ENCODE measurements at regions not wholly inside any gene's neighbourhood (a gene's known extent, or its start where the extent isn't known, plus 50 kb on each side); places are given as distances from the start of the nearest gene placed in this dataset.

DNA sequence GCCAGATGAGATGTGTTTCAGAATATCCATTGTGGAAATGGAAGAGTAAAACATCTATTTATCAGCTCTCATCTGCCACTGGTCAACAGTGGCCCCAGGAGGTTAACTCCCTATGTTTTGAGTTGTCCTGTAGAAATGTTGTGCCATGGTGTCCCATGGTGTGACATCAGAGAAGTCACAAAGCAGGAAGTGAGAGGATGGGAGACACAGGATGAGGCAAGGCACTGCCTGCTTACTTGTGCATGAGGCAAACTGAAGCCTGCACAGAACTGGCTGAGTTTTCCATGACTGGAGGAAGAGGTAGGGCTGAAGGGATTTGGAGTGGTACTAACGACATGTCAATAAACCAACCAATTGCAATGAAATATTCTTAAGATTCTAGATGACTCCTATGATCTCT is 131.5 kb upstream of the ZNF644 start:
- Histone ChIP-seq H3K27ac (ENCODE audit: low read depth, low read length) (no peak overlapping the region), H3K9me2 (replicated peaks; ENCODE audit: control insufficient read depth, low read length) (no peaks in the 10 kb centered on the region), H3K27me3 (ENCODE audit: control insufficient read depth, low read length) (peaks cover 3% of the 10 kb centered on the region; the same call in 1 of the 2 replicates), H3K9me3 (ENCODE audit: control insufficient read depth, insufficient read depth, low read length) (no peaks in the 10 kb centered on the region), H4K20me1 (ENCODE audit: control insufficient read depth, insufficient read depth, low read depth, low read length) (no peaks in the 10 kb centered on the region), H3K36me3 (ENCODE audit: control insufficient read depth, low read length) (no peaks in the 10 kb centered on the region), H3K4me3 (ENCODE audit: low read length) (no peak overlapping the region), H3K79me2 (ENCODE audit: control insufficient read depth, low read length) (no peaks in the 10 kb centered on the region), H3F3A (ENCODE audit: control insufficient read depth, insufficient read depth) (no peaks in the 10 kb centered on the region), H3K4me1 (ENCODE audit: control insufficient read depth, low read length) (no peaks in the 10 kb centered on the region), H3K4me2 (ENCODE audit: low read length) (no peak overlapping the region)
- no peak for TF ChIP-seq EZH2phosphoT487 (IDR thresholded peaks at IDR 0.05; ENCODE audit: borderline replicate concordance, low read length)
- TF ChIP-seq, protein P1, sequence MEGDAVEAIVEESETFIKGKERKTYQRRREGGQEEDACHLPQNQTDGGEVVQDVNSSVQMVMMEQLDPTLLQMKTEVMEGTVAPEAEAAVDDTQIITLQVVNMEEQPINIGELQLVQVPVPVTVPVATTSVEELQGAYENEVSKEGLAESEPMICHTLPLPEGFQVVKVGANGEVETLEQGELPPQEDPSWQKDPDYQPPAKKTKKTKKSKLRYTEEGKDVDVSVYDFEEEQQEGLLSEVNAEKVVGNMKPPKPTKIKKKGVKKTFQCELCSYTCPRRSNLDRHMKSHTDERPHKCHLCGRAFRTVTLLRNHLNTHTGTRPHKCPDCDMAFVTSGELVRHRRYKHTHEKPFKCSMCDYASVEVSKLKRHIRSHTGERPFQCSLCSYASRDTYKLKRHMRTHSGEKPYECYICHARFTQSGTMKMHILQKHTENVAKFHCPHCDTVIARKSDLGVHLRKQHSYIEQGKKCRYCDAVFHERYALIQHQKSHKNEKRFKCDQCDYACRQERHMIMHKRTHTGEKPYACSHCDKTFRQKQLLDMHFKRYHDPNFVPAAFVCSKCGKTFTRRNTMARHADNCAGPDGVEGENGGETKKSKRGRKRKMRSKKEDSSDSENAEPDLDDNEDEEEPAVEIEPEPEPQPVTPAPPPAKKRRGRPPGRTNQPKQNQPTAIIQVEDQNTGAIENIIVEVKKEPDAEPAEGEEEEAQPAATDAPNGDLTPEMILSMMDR (IDR thresholded peaks at IDR 0.05; ENCODE audit: low read depth, low read length, poor library complexity, severe bottlenecking), result no peak

DNA sequence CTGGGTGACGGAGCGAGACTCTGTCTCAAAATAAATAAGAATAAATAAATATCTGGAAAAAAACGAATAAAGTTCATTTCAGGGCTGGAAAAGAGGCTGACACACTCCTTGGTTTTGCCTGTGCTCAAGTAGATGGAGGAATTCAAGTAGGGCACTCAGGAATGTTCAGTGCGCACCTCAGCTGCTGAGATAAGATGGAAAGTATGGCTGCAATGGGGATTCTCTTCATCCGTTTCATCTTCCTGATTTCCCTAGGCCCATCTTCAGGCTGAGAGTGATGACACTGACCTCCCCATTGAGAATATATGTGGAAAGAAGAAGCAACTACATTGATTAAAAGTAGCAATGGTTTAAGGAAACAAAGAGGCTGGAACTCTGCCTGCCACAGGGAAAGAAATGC is 130.5 kb upstream of the ZNF644 start:
- H3K27me3 ChIP-seq (ENCODE audit: control insufficient read depth, low read length), result peaks cover 3% of the 10 kb centered on the region; the same call in 1 of the 2 replicates
- no peak for TF ChIP-seq EZH2phosphoT487 (IDR thresholded peaks at IDR 0.05; ENCODE audit: borderline replicate concordance, low read length)
- TF ChIP-seq, protein P1 (IDR thresholded peaks at IDR 0.05; ENCODE audit: low read depth, low read length, poor library complexity, severe bottlenecking), result no peak
- no peaks in the 10 kb centered on the region for H3K4me1 ChIP-seq (ENCODE audit: control insufficient read depth, low read length)

DNA sequence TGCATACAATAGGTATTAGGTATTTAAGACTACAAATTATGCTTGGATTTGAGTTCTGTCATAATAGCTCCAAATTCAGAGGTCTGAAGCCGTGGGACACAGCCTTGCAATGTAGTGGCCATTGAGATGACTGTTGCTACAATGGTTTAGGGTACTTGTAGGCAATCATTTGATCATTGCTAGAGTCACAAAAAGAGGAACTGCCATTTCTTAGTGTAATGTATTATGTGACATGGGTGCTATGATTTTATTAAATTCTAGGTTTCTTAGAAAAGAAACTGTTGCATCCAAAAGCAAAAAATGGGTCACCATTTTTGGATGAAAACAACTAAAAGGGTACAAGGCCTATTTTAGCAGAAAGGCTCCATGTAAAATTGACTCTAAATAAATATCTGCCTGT is 129.9 kb upstream of the ZNF644 start:
- no peaks in the 10 kb centered on the region for H3K9me3 ChIP-seq (ENCODE audit: control insufficient read depth, insufficient read depth, low read length)
- H3K27ac ChIP-seq (ENCODE audit: low read depth, low read length), result no peak overlapping the region
- H3K36me3 ChIP-seq (ENCODE audit: control insufficient read depth, low read length), result no peaks in the 10 kb centered on the region
- H3K4me2 ChIP-seq (ENCODE audit: low read length), result no peak overlapping the region
- H3K4me3 ChIP-seq (ENCODE audit: low read length), result no peak overlapping the region
- no peaks in the 10 kb centered on the region for H3K4me1 ChIP-seq (ENCODE audit: control insufficient read depth, low read length)
- H3K9me2 ChIP-seq (replicated peaks; ENCODE audit: control insufficient read depth, low read length), result no peaks in the 10 kb centered on the region
- peaks cover 3% of the 10 kb centered on the region; the same call in 1 of the 2 replicates for H3K27me3 ChIP-seq (ENCODE audit: control insufficient read depth, low read length)
- no peaks in the 10 kb centered on the region for H4K20me1 ChIP-seq (ENCODE audit: control insufficient read depth, insufficient read depth, low read depth, low read length)
- no peaks in the 10 kb centered on the region for H3F3A ChIP-seq (ENCODE audit: control insufficient read depth, insufficient read depth)
- TF ChIP-seq EZH2phosphoT487 (IDR thresholded peaks at IDR 0.05; ENCODE audit: borderline replicate concordance, low read length), result no peak
- TF ChIP-seq, protein P1 (IDR thresholded peaks at IDR 0.05; ENCODE audit: low read depth, low read length, poor library complexity, severe bottlenecking), result no peak
- no peaks in the 10 kb centered on the region for H3K79me2 ChIP-seq (ENCODE audit: control insufficient read depth, low read length)

More for the DNA sequence above, 130.5 kb upstream of the ZNF644 start:
- Histone ChIP-seq H3K4me2 (ENCODE audit: low read length) (no peak overlapping the region), H3K9me2 (replicated peaks; ENCODE audit: control insufficient read depth, low read length) (no peaks in the 10 kb centered on the region), H3K36me3 (ENCODE audit: control insufficient read depth, low read length) (no peaks in the 10 kb centered on the region), H3K79me2 (ENCODE audit: control insufficient read depth, low read length) (no peaks in the 10 kb centered on the region), H3K4me3 (ENCODE audit: low read length) (no peak overlapping the region), H3K9me3 (ENCODE audit: control insufficient read depth, insufficient read depth, low read length) (no peaks in the 10 kb centered on the region), H3K27ac (ENCODE audit: low read depth, low read length) (no peak overlapping the region), H4K20me1 (ENCODE audit: control insufficient read depth, insufficient read depth, low read depth, low read length) (no peaks in the 10 kb centered on the region), H3F3A (ENCODE audit: control insufficient read depth, insufficient read depth) (no peaks in the 10 kb centered on the region)

All from DOHH2 (cell line).